Smooth muscle cell (in vitro differentiated cells): ENCODE measurements at regions not wholly inside any gene's neighbourhood (a gene's known extent, or its start where the extent isn't known, plus 50 kb on each side); places are given as distances from the start of the nearest gene placed in this dataset.

Source experiments
- DNase-seq: peaks from one replicate; lab custom pipeline; 2025; ENCODE audit not compliant: unreplicated experiment; lab: John Stamatoyannopoulos, UW
- H2AFZ ChIP-seq: fragments of 200-600 bp; sonication (generic); 2 replicates; pipeline ENCODE4 v1.6.0; 2016; ENCODE audit warnings: antibody characterized with exemption, low read depth, mild to moderate bottlenecking
- H3F3A ChIP-seq: fragments of 200-600 bp; sonication (generic); 2 replicates; pipeline ENCODE4 v1.6.0; 2017; ENCODE audit warnings: antibody characterized with exemption, low read depth
- H3K27ac ChIP-seq: fragments of 200-600 bp; sonication (generic); 2 replicates; pipeline ENCODE4 v1.5.1; 2016; ENCODE audit warnings: low read depth, mild to moderate bottlenecking
- H3K27me3 ChIP-seq: fragments of 200-600 bp; sonication (generic); 2 replicates; pipeline ENCODE4 v1.6.1; 2016; ENCODE audit warnings: low read depth, mild to moderate bottlenecking
- H3K36me3 ChIP-seq: fragments of 200-600 bp; sonication (generic); 2 replicates; pipeline ENCODE4 v1.5.1; 2016; ENCODE audit warnings: low read depth
- H3K4me1 ChIP-seq: fragments of 200-600 bp; sonication (generic); 2 replicates; pipeline ENCODE4 v1.5.1; 2016; ENCODE audit warnings: low read depth
- H3K4me2 ChIP-seq: fragments of 200-600 bp; sonication (generic); 2 replicates; pipeline ENCODE4 v1.6.0; 2016; ENCODE audit warnings: mild to moderate bottlenecking
- H3K4me3 ChIP-seq: fragments of 200-600 bp; sonication (generic); 2 replicates; pipeline ENCODE4 v1.5.1; 2016; ENCODE audit warnings: mild to moderate bottlenecking
- H3K79me2 ChIP-seq: fragments of 200-600 bp; sonication (generic); 2 replicates; pipeline ENCODE4 v1.6.0; 2016; ENCODE audit warnings: low read depth, mild to moderate bottlenecking
- H3K9ac ChIP-seq: fragments of 200-600 bp; sonication (generic); 2 replicates; pipeline ENCODE4 v1.6.0; 2016; ENCODE audit warnings: low read depth
- H3K9me3 ChIP-seq: fragments of 200-600 bp; sonication (generic); replicated peaks from 2 replicates; pipeline ENCODE4 v1.5.1; 2016; ENCODE audit warnings: low read depth
- H4K20me1 ChIP-seq: fragments of 200-600 bp; sonication (generic); 2 replicates; pipeline ENCODE4 v1.6.0; 2016; ENCODE audit warnings: low read depth
- WGBS: methylation state at CpG from one replicate; pipeline ENCODE4 v1.1.7; 2016; ENCODE audit warnings: low lambda C conversion rate; 5-methylcytosine and 5-hydroxymethylcytosine counted together
- TF ChIP-seq, protein P1 (sequence below): fragments of 200-600 bp; sonication (generic); IDR thresholded peaks from 2 replicates; pipeline ENCODE4 v1.5.1; 2017; ENCODE audit warnings: borderline replicate concordance, mild to moderate bottlenecking, antibody characterized with exemption; ENCODE audit not compliant: insufficient read depth, poor library complexity, severe bottlenecking

DNA sequence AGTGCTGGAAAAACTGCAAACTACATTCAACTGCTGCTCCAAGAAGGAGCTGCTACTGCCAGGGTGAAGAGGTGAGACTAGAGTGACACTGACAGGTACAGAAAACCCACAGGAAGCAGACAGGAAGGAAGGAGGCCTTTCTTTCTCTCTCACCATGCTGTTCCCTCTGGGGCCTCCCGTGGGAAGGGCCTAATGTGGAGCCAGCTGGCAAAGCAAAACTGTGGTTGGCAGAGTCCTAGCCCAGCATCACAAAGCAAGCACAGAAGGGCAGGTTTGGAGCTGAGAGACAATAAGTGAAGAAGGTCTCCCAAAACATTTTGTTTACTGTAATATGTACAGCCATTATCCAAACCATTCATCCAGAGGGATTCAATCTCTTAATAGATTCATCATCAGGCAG lies 122.5 kb upstream of the MAX start:
- H3K4me1 ChIP-seq = peaks cover 29% of the 10 kb centered on the region
- H4K20me1 ChIP-seq = no peaks in the 10 kb centered on the region
- H3K27me3 ChIP-seq = no peaks in the 10 kb centered on the region
- H3K79me2 ChIP-seq = no peaks in the 10 kb centered on the region
- H2AFZ ChIP-seq = peak overlapping the region; percentile 59
- no peak overlapping the region for H3K4me3 ChIP-seq
- 90% methylated on average over 1 of the region's 1 CpG for WGBS
- no peaks in the 10 kb centered on the region for H3K36me3 ChIP-seq
- H3F3A ChIP-seq = peaks cover 8% of the 10 kb centered on the region
- H3K9ac ChIP-seq = no peak overlapping the region
- no peak overlapping the region for H3K4me2 ChIP-seq
- no peak for DNase-seq
- TF ChIP-seq, protein P1, sequence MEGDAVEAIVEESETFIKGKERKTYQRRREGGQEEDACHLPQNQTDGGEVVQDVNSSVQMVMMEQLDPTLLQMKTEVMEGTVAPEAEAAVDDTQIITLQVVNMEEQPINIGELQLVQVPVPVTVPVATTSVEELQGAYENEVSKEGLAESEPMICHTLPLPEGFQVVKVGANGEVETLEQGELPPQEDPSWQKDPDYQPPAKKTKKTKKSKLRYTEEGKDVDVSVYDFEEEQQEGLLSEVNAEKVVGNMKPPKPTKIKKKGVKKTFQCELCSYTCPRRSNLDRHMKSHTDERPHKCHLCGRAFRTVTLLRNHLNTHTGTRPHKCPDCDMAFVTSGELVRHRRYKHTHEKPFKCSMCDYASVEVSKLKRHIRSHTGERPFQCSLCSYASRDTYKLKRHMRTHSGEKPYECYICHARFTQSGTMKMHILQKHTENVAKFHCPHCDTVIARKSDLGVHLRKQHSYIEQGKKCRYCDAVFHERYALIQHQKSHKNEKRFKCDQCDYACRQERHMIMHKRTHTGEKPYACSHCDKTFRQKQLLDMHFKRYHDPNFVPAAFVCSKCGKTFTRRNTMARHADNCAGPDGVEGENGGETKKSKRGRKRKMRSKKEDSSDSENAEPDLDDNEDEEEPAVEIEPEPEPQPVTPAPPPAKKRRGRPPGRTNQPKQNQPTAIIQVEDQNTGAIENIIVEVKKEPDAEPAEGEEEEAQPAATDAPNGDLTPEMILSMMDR = no peak
- H3K9me3 ChIP-seq = no peaks in the 10 kb centered on the region
- H3K27ac ChIP-seq = no peak overlapping the region

DNA sequence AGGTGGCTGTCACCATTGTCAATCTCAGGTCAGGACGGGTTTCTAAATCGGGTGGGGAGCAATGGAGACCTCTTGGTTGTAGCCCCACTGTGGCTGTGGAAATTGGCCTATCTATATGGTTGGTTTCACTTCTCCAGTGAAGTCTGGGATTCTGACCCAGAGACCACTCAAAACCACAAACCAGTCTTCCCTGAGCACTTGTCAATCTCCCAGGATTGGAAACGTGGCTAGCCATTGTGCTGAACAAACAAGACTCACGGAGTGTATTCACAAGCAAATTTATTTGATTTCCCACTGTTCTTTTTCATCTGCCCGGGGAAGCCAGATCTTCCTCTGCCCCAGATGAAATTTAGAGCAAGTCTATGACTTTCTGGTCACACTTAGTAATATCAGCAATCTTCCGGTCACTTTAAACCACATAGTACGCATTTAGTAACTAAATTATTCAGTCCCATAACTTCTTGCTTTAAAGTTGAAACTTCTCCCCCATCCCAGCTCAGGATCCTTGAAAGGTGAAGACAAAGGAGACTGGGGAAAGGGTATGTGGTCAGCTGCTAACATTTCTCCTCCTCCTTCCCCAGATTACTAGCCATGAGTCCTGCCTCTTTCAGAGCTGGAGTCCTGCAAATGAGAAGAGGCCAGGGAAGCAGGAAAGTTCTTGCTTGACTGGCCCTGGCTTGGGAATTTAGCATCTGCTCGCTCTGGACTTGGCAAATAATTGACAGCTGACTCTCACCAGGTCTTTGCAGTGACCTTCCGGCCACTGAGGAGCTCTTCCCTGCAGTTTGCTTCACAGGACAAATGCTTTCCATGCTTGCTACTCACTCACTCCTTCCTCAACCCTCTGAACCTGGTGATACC lies 123.2 kb upstream of the MAX start:
- Histone ChIP-seq H3K27ac (no peak overlapping the region), H3K9me3 (no peaks in the 10 kb centered on the region), H3K9ac (no peak overlapping the region), H3K36me3 (no peaks in the 10 kb centered on the region), H3K4me2 (no peak overlapping the region), H3K79me2 (no peaks in the 10 kb centered on the region), H3K4me1 (peaks cover 34% of the 10 kb centered on the region), H3K27me3 (no peaks in the 10 kb centered on the region), H2AFZ (no peak overlapping the region), H3K4me3 (no peak overlapping the region), H3F3A (peaks cover 8% of the 10 kb centered on the region), H4K20me1 (no peaks in the 10 kb centered on the region)
- WGBS = 80% methylated on average over 9 of the region's 9 CpGs
- DNase-seq = no peak
- TF ChIP-seq, protein P1 = no peak

DNA sequence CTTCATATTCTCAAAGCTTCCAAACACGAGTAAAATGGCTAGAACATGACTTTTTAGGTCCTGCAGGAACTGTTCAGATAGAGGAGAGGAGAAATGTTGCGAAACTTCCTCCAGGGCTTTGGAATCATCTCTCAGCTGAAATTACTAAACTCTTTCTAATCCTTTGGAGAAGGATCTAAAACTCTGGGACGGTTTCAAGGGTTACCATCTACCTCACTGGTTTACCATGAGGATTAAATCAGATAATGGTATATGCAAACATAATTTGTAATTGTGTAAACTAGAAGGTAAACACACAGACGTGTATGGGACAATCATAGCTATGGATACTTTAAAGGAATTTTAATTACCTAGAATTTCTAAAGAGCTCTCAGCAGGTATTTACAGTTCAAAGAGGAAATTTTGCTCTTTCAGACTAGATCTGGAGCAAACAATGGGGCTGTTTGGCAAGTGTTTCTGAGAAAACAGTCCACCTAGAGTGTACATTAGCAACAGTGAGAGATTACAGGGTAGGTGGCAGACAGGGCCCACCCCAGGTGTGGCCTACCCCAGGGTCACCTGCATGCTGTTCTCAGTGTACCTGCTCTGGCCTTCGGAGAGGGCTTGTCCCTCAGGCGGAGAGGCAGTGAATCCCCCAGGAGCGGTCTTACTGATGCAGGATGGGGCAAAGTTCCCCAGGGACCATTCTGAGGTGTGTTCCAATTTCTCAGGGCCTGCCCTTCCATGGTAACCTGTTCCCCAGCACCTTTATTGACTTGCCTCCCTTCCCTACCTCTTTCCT lies 124.7 kb upstream of the MAX start:
- WGBS = 48% methylated on average over 7 of the region's 7 CpGs
- no peaks in the 10 kb centered on the region for H3K79me2 ChIP-seq
- TF ChIP-seq, protein P1 = no peak
- H3K36me3 ChIP-seq = no peaks in the 10 kb centered on the region
- H3K27me3 ChIP-seq = no peaks in the 10 kb centered on the region
- no peaks in the 10 kb centered on the region for H3K9me3 ChIP-seq
- no peak overlapping the region for H3K4me3 ChIP-seq
- no peak overlapping the region for H3K4me2 ChIP-seq
- H3K4me1 ChIP-seq = peaks cover 45% of the 10 kb centered on the region
- H3K27ac ChIP-seq = peak overlapping the region; percentile 14
- H4K20me1 ChIP-seq = no peaks in the 10 kb centered on the region
- peak overlapping the region; percentile 44 for H2AFZ ChIP-seq
- no peak overlapping the region for H3K9ac ChIP-seq
- DNase-seq = no peak
- peaks cover 8% of the 10 kb centered on the region for H3F3A ChIP-seq
